ENCODE measurements at regions not wholly inside any gene's neighbourhood (a gene's known extent, or its start where the extent isn't known, plus 50 kb on each side); places are given as distances from the start of the nearest gene placed in this dataset.

GRCh38 chr12:95607642-95608041, 56.4 kb upstream of the USP44 start:
- DNase-seq (ENCODE audit: low read depth in 2 of 2), result peak; percentile 85 to 94

DNA sequence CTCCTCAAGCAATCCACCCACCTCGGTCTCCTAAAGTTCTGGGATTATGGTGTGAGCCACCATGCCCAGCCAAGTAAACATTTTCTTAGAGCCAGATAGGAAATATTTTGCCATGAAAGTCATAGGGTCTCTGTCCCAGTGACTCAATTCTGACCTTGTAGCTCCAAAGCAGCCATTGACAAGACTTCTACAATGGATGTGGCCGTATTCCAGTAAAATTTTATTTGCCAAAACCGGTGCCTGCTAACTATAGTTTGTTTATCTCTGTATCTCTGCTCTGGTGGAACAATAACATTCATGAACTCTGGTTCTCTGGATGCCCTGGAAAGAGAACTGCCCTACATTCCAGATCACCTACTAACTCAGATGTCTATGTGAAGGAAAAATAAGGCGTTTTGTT, 54.6 kb upstream of the USP44 start:
- peak; percentile 92 to 99 for DNase-seq (ENCODE audit: low read depth in 2 of 2)

DNA sequence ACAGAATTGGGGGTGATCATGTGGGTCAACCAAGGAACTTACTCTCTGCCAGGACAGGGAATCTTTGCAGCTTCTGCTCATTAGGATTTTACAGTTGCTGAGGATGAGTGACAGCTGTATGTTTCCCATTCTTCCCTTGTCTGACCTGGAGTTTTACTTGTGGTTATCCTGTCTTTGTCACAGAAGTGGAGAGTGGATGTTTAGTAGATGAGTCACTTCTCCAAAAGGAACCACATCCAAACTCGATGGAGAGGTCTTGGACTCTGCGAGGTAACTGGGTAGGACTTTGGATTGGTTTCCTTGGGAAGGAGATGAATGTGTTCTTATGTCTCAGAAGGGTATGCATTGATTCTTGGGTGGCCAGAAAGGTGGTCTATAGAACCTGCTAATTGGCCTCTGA, 53.8 kb upstream of the USP44 start:
- DNase-seq (ENCODE audit: low read depth in 2 of 2), result peak in 1 of 2 donors; percentile 92

DNA sequence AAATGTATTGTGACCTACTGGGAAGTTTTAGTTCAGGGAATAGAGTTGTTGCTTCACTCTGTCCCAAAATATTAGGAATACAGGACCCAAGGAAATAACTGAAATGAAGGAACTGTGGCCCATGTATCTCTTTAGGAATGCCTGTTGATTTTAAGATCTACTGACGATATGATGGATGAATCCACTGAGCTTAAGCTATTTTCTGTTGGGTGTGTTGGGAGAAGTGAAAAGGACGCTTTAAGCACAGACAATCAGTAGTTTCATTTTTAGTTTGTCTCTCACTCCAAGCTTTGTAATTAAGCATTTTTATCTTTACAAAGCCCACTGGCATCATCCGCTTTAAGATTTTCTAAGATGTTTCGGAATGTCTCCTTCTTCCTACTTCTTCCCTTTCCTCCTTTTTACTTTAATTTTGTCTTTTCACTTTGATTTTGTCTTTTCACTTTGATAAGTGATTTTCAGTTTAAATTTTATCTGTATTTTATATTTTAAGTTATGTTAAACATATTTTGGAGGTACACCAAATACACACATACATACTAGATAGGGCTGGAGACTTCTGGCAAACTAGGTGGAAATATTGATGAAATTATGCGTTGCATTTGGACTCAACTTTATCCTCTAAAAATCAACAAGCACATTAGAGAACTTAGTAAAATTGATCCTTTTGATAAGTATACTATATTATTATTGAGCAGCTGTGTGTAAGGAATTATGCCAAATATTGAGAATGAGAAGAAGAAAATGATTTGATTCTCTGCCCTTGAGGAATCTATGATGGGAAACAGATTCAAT, 52.3 kb upstream of the USP44 start:
- DNase-seq (ENCODE audit: low read depth in 2 of 2), result no peak

GRCh38 chr12:95601091-95601961, 50.0 kb upstream of the USP44 start:
- no peak for DNase-seq (ENCODE audit: low read depth in 2 of 2)

Data from dermis microvascular lymphatic vessel endothelial cell (primary cell).